OCI-LY1 (cell line): ENCODE measurements at regions not wholly inside any gene's neighbourhood (a gene's known extent, or its start where the extent isn't known, plus 50 kb on each side); places are given as distances from the start of the nearest gene placed in this dataset.

Experiments
- H2AFZ ChIP-seq: fragments of 200-600 bp; sonication (generic), shearing (Covaris generic); 2 replicates; pipeline ENCODE4 v1.6.0; 2014; ENCODE audit warnings: antibody characterized with exemption, mild to moderate bottlenecking, low read length
- H3F3A ChIP-seq: fragments of 200-600 bp; sonication (generic), shearing (Covaris generic); 2 replicates; pipeline ENCODE4 v1.6.0; 2014; ENCODE audit warnings: mild to moderate bottlenecking, antibody characterized with exemption, low read length, moderate library complexity; ENCODE audit not compliant: insufficient read depth
- H3K27ac ChIP-seq: fragments of 200-600 bp; sonication (generic); 2 replicates; pipeline ENCODE4 v1.5.1; 2014; ENCODE audit warnings: low read length, mixed run types, mild to moderate bottlenecking, low read depth; ENCODE audit not compliant: poor library complexity, severe bottlenecking
- H3K27me3 ChIP-seq: fragments of 200-600 bp; sonication (generic); 2 replicates; pipeline ENCODE4 v1.6.0; 2014; ENCODE audit warnings: antibody characterized with exemption, mild to moderate bottlenecking, low read length, moderate library complexity; ENCODE audit not compliant: insufficient read depth
- H3K36me3 ChIP-seq: fragments of 200-600 bp; sonication (generic); 2 replicates; pipeline ENCODE4 v1.6.1; 2014; ENCODE audit warnings: mild to moderate bottlenecking, antibody characterized with exemption, low read length, moderate library complexity, mixed read lengths; ENCODE audit not compliant: insufficient read depth
- H3K4me1 ChIP-seq: fragments of 200-600 bp; sonication (generic); 2 replicates; pipeline ENCODE4 v1.5.1; 2014; ENCODE audit warnings: mild to moderate bottlenecking, low read length, moderate library complexity; ENCODE audit not compliant: insufficient read depth, severe bottlenecking
- H3K4me2 ChIP-seq: fragments of 200-600 bp; sonication (generic), shearing (Covaris generic); 2 replicates; pipeline ENCODE4 v1.6.1; 2014; ENCODE audit warnings: low read length
- H3K4me3 ChIP-seq: fragments of 200-600 bp; sonication (generic); 2 replicates; pipeline ENCODE4 v1.5.1; 2014; ENCODE audit warnings: low read length, low read depth, mild to moderate bottlenecking, mixed read lengths; ENCODE audit not compliant: poor library complexity, severe bottlenecking
- H3K79me2 ChIP-seq: fragments of 200-600 bp; shearing (Covaris generic); 2 replicates; pipeline ENCODE4 v1.6.1; 2016; ENCODE audit warnings: mixed run types, low read length, mixed read lengths; ENCODE audit not compliant: insufficient read depth
- H3K9ac ChIP-seq: fragments of 200-600 bp; sonication (generic), shearing (Covaris generic); 2 replicates; pipeline ENCODE4 v1.6.1; 2014; ENCODE audit warnings: mild to moderate bottlenecking, low read length, mixed read lengths
- H3K9me2 ChIP-seq: fragments of 200-600 bp; sonication (generic), shearing (Covaris generic); 2 replicates; pipeline ENCODE4 v1.6.1; 2014; ENCODE audit warnings: low read depth, mild to moderate bottlenecking, low read length, mixed read lengths
- H3K9me3 ChIP-seq: fragments of 200-600 bp; shearing (Covaris generic); 2 replicates; pipeline ENCODE4 v1.6.1; 2014; ENCODE audit warnings: low read length, mixed read lengths
- H4K20me1 ChIP-seq: fragments of 200-600 bp; sonication (generic), shearing (Covaris generic); 2 replicates; pipeline ENCODE4 v1.6.0; 2016; ENCODE audit warnings: mild to moderate bottlenecking, low read length; ENCODE audit not compliant: insufficient read depth
- EZH2 ChIP-seq: fragments of 200-600 bp; sonication (generic), shearing (Covaris generic); IDR thresholded peaks from 2 replicates; pipeline ENCODE4 v1.8.0; 2017; ENCODE audit warnings: borderline replicate concordance, mixed run types, mild to moderate bottlenecking, antibody characterized with exemption, low read length, moderate library complexity, mixed read lengths
- TF ChIP-seq, protein P1 (sequence below): fragments of 200-600 bp; sonication (generic), shearing (Covaris generic); IDR thresholded peaks from 2 replicates; pipeline ENCODE4 v1.5.1; 2017; ENCODE audit warnings: mild to moderate bottlenecking, antibody characterized with exemption, low read length, moderate library complexity, mixed read lengths

DNA sequence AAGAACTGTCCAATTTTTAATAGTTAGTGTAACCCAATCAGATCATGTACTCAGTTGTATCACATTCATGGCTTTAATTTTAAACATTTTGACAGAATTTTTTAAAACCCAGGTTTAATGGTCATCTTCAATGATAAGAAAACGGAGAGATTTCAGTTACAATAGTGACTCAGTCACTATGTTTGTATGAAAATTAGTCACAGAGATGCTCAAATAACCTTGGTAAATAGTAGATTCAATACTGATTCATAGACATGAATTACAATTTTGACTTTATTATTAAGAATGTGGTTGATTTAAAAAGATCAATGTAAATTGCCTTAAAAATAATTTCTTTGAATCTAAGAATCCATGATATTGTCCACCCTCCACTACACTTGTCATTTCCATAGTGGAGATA, 64.6 kb upstream of the TYRP1 start:
- Histone ChIP-seq H3K4me2 (no peak overlapping the region), H3K4me3 (no peak overlapping the region)

DNA sequence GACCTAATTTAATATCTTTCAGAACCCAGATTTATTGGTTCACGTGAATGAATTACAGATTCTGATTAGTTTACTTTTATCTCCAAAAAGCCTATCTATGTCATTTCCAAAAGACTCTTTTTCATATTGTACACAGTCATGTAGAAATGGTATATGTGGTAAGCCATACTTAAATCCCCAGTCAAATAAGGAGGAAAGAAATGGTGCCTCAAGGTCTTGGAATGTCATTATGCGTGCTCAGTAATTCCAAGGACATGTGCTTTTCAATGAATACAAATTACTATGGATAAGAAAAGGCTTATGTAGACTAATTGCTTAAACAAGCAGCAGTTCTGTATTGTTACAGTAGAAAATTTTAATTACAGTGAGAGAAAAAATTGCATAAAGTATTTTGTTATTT, 64.1 kb upstream of the TYRP1 start:
- Histone ChIP-seq H3K27me3 (no peaks in the 10 kb centered on the region), H3K79me2 (no peaks in the 10 kb centered on the region), H3K9ac (no peak overlapping the region), H3K4me2 (no peak overlapping the region), H3K4me3 (no peak overlapping the region), H3K9me2 (no peaks in the 10 kb centered on the region), H2AFZ (no peak overlapping the region), H3F3A (no peaks in the 10 kb centered on the region), H3K27ac (no peak overlapping the region), H3K36me3 (no peaks in the 10 kb centered on the region), H4K20me1 (no peaks in the 10 kb centered on the region), H3K9me3 (no peaks in the 10 kb centered on the region), H3K4me1 (no peaks in the 10 kb centered on the region)
- TF ChIP-seq EZH2 = no peak

More for the DNA sequence above, 64.6 kb upstream of the TYRP1 start:
- Histone ChIP-seq H3K79me2 (no peaks in the 10 kb centered on the region), H3F3A (no peaks in the 10 kb centered on the region), H3K36me3 (no peaks in the 10 kb centered on the region), H3K27ac (no peak overlapping the region), H2AFZ (no peak overlapping the region), H3K4me1 (no peaks in the 10 kb centered on the region), H3K9me3 (no peaks in the 10 kb centered on the region), H3K27me3 (no peaks in the 10 kb centered on the region), H4K20me1 (no peaks in the 10 kb centered on the region), H3K9me2 (no peaks in the 10 kb centered on the region), H3K9ac (no peak overlapping the region)
- no peak for TF ChIP-seq EZH2
- TF ChIP-seq, protein P1, sequence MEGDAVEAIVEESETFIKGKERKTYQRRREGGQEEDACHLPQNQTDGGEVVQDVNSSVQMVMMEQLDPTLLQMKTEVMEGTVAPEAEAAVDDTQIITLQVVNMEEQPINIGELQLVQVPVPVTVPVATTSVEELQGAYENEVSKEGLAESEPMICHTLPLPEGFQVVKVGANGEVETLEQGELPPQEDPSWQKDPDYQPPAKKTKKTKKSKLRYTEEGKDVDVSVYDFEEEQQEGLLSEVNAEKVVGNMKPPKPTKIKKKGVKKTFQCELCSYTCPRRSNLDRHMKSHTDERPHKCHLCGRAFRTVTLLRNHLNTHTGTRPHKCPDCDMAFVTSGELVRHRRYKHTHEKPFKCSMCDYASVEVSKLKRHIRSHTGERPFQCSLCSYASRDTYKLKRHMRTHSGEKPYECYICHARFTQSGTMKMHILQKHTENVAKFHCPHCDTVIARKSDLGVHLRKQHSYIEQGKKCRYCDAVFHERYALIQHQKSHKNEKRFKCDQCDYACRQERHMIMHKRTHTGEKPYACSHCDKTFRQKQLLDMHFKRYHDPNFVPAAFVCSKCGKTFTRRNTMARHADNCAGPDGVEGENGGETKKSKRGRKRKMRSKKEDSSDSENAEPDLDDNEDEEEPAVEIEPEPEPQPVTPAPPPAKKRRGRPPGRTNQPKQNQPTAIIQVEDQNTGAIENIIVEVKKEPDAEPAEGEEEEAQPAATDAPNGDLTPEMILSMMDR = no peak

DNA sequence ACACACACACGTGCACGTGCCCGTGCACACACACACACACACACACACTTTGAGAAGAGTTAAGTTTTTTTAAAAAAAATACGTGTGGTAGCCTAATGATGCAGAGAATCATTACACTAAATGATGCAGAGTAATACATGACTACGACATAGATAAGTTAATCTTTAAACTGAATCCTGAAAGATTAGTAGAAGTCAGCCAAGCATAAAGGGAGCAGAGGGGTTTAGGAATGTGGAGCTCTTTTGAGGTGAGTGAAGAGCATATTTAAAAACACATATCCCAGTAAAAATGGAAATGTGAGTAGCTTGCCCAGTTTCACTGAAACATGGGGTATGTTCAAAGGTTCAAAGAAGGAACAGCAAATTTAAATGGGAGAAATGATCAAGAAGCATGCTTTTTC, 61.3 kb upstream of the TYRP1 start:
- Histone ChIP-seq H3K4me2 (no peak overlapping the region), H3K36me3 (no peaks in the 10 kb centered on the region), H3K4me1 (no peaks in the 10 kb centered on the region), H3K79me2 (no peaks in the 10 kb centered on the region), H3K4me3 (no peak overlapping the region), H2AFZ (no peak overlapping the region), H3K27ac (no peak overlapping the region), H3K9ac (no peak overlapping the region), H3F3A (no peaks in the 10 kb centered on the region), H4K20me1 (no peaks in the 10 kb centered on the region), H3K9me3 (no peaks in the 10 kb centered on the region), H3K27me3 (no peaks in the 10 kb centered on the region), H3K9me2 (no peaks in the 10 kb centered on the region)
- TF ChIP-seq, protein P1 = no peak
- no peak for TF ChIP-seq EZH2

DNA sequence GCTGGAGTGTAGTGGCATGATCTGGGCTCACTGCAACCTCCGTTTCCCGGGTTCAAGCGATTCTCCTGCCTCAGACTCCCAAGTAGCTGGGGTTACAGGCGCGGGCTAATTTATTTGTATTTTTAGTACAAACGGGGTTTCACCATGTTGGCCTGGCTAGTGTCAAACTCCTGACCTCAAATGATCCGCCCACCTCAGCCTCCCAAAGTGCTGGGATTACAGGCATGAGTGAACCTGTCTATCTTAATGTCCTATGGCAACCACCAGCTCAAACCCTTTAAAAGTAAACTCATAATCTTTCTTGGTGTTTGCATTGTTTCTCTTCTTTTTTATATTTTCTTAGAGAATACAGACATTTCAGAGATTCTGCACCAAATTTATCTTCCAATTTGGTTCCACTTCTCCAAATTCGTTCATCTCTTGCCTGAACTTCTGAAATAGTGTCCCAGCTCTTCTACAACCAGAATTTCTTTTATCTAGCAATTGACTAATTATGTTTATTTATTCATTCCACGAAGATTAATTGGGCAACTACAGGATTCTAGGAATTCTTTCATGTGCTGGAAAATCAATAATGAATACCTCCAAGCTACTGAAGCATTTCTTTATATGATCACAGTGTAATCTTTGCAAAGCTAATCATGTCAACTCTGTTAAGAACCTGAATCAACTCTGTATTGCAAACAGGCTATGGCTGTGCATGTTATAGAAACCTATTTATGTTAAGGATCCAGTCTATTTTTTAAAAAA, 60.0 kb upstream of the TYRP1 start:
- Histone ChIP-seq H3F3A (no peaks in the 10 kb centered on the region), H2AFZ (no peak overlapping the region), H3K27ac (no peak overlapping the region), H3K4me1 (no peaks in the 10 kb centered on the region), H3K9me3 (no peaks in the 10 kb centered on the region), H3K9ac (no peak overlapping the region), H3K4me3 (no peak overlapping the region), H3K36me3 (no peaks in the 10 kb centered on the region), H3K4me2 (no peak overlapping the region), H4K20me1 (no peaks in the 10 kb centered on the region), H3K9me2 (no peaks in the 10 kb centered on the region), H3K27me3 (no peaks in the 10 kb centered on the region), H3K79me2 (no peaks in the 10 kb centered on the region)
- TF ChIP-seq, protein P1 = no peak
- no peak for TF ChIP-seq EZH2
